ENCODE measurements at regions not wholly inside any gene's neighbourhood (a gene's known extent, or its start where the extent isn't known, plus 50 kb on each side); places are given as distances from the start of the nearest gene placed in this dataset. TPM values are rescaled to one million over a fixed set of nuclear protein-coding genes. Genes with fewer than 3 reads are reported as not detected.

Small RNA genes in the stretch of these regions (small RNA-seq; reads per million reads assigned to genes)
- gene RN7SL319P = not detected
